ENCODE measurements at regions not wholly inside any gene's neighbourhood (a gene's known extent, or its start where the extent isn't known, plus 50 kb on each side); places are given as distances from the start of the nearest gene placed in this dataset.
"Not testable (repeated sequence)": the region's sequence is repeated elsewhere in the genome, so short reads cannot be mapped to it uniquely, and the experiment has no call there.

DNA sequence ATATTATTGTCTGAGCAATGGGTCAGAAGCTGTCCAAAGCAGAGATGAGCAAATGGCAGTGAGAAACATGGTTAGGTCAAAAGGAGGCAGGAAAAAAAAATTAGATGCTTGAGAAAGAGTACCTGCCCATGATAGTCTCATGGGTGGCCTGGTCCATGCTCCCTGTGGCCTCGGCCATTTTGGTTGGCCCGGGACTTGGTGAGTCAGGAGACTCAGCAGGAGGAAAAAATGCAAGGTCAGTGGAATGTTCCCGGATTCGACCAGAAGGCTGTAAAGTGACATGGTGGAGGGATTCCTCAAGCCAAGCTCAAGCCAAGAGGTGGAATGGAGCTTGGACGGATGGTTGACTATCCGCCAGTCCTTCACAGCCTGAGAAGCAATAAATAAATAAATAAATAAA lies 236.7 kb downstream of the ASMT start:
- H3K27me3 ChIP-seq = no peaks in the 10 kb centered on the region
- H3K4me1 ChIP-seq = no peaks in the 10 kb centered on the region
- TF ChIP-seq POLR2A (IDR thresholded peaks at IDR 0.05) = no peak
- TF ChIP-seq, protein P1, sequence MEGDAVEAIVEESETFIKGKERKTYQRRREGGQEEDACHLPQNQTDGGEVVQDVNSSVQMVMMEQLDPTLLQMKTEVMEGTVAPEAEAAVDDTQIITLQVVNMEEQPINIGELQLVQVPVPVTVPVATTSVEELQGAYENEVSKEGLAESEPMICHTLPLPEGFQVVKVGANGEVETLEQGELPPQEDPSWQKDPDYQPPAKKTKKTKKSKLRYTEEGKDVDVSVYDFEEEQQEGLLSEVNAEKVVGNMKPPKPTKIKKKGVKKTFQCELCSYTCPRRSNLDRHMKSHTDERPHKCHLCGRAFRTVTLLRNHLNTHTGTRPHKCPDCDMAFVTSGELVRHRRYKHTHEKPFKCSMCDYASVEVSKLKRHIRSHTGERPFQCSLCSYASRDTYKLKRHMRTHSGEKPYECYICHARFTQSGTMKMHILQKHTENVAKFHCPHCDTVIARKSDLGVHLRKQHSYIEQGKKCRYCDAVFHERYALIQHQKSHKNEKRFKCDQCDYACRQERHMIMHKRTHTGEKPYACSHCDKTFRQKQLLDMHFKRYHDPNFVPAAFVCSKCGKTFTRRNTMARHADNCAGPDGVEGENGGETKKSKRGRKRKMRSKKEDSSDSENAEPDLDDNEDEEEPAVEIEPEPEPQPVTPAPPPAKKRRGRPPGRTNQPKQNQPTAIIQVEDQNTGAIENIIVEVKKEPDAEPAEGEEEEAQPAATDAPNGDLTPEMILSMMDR (IDR thresholded peaks at IDR 0.05) = no peak
- no peak overlapping the region for H3K4me3 ChIP-seq
- H3K27ac ChIP-seq = no peak overlapping the region
- no peaks in the 10 kb centered on the region for H3K36me3 ChIP-seq
- H3K9me3 ChIP-seq = no peaks in the 10 kb centered on the region
- DNase-seq = no peak

DNA sequence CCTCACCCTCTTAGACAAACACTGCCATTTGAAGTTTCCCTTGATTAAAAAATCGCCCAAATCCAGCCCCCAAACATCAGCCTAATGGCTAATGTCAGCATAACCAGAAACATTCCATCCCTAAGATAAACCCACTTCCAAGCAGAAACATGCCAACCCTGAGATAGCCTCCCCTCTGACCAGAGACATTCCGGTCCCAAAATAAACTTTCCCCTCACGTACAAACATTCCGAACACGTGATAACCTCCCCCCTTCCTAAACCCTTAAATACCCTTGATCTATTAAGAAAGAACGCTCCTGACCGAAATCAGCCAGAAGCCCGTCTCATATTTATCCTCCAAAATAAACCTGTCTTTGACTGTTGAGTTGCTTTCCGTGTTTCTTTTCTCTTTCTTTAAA lies 237.2 kb downstream of the ASMT start:
- DNase-seq = no peak
- Histone ChIP-seq H3K27ac (no peak overlapping the region), H3K9me3 (no peaks in the 10 kb centered on the region), H3K27me3 (no peaks in the 10 kb centered on the region), H3K4me3 (no peak overlapping the region), H3K4me1 (no peaks in the 10 kb centered on the region), H3K36me3 (no peaks in the 10 kb centered on the region)
- TF ChIP-seq POLR2A (IDR thresholded peaks at IDR 0.05) = no peak

DNA sequence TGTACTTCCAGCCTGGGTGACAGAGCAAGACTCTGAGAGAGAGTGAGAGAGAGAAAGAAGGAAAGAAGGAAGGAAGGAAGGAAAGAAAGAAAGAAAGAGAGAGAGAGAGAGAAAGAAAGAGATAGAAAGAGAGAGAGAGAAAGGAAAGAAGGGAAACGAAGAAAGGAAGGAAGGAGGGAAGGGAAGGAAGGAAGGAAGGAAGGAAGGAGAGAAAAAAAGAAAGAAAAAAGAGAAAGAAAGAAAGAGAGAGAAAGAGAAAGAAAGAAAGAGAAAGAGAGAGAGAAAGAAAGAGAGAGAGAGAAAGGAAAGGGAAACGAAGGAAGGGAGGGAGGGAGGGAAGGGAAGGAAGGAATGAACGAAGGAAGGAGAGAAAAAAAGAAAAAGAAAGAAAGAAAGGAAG lies 238.6 kb downstream of the ASMT start:
- TF ChIP-seq POLR2A (IDR thresholded peaks at IDR 0.05) = no peak
- TF ChIP-seq, protein P1 (IDR thresholded peaks at IDR 0.05) = no peak
- no peaks in the 10 kb centered on the region for H3K27me3 ChIP-seq
- no peaks in the 10 kb centered on the region for H3K4me1 ChIP-seq
- no peak overlapping the region for H3K27ac ChIP-seq
- no peak for DNase-seq
- H3K36me3 ChIP-seq = no peaks in the 10 kb centered on the region
- no peaks in the 10 kb centered on the region for H3K9me3 ChIP-seq
- H3K4me3 ChIP-seq = no peak overlapping the region

DNA sequence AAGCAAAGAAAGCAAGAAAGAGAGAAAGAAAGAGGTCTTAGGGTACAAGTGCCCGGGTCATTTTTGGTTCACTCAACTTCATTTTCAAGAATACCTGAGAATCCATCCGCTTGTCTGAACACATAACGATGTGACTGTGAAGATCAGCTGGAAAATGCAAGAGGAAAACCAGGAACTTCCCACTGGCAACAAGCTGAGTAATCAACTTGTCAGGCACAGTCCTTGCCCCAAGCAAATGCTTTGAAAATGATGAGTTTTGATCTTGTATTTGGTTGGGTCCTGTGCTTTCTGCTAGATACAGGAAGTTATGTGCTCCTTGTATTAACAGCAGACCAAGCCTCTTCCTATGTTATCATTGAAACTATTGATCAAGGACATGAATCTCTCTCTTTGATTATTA lies 239.1 kb downstream of the ASMT start:
- no peak overlapping the region for H3K27ac ChIP-seq
- DNase-seq = no peak
- H3K4me1 ChIP-seq = no peaks in the 10 kb centered on the region
- no peaks in the 10 kb centered on the region for H3K27me3 ChIP-seq
- H3K9me3 ChIP-seq = no peaks in the 10 kb centered on the region
- H3K4me3 ChIP-seq = no peak overlapping the region
- no peaks in the 10 kb centered on the region for H3K36me3 ChIP-seq
- TF ChIP-seq, protein P1 (IDR thresholded peaks at IDR 0.05) = no peak
- no peak for TF ChIP-seq POLR2A (IDR thresholded peaks at IDR 0.05)

DNA sequence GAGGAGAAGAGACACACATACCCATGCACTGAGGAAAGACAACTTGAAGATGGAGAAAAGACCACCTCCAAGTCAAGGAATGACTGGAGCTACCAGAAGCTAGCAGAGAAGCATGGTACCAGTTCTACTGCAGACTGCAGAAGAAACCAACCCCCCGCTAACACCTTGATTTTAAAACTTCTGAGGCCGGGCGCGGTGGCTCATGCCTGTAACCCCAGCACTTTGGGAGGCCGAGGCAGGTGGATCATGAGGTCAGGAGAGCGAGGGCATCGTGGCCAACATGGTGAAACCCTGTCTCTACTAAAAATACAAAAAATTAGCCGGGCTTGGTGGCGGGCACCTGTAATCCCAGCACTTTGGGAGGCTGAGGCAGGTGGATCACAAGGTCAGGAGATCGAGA lies 240.0 kb downstream of the ASMT start:
- H3K36me3 ChIP-seq, DNase-seq, H3K9me3 ChIP-seq, H3K4me3 ChIP-seq, H3K4me1 ChIP-seq, H3K27ac ChIP-seq, H3K27me3 ChIP-seq: not testable (repeated sequence)

DNA sequence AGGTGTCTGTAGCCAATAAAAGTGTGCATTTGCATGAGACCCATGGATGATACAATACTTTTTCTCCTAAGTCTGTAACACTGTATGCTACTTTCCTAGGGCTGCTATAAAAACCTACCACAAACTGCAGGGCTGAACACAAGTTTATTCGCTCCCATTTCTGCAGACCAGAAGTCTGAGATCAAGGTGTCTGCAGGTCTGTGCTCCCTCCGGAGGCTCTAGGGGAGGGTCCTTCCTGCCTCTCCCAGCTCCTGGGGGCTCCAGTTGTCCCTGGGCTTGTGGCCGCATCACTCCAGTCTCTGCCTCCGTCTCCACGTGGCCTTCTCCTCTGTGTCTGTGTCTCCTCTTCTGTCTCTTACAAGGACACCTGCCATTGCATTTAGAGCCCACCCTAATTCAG lies 244.4 kb downstream of the ASMT start:
- not testable (repeated sequence) for H3K36me3 ChIP-seq, H3K4me3 ChIP-seq, H3K9me3 ChIP-seq, H3K4me1 ChIP-seq, H3K27ac ChIP-seq, DNase-seq, H3K27me3 ChIP-seq

DNA sequence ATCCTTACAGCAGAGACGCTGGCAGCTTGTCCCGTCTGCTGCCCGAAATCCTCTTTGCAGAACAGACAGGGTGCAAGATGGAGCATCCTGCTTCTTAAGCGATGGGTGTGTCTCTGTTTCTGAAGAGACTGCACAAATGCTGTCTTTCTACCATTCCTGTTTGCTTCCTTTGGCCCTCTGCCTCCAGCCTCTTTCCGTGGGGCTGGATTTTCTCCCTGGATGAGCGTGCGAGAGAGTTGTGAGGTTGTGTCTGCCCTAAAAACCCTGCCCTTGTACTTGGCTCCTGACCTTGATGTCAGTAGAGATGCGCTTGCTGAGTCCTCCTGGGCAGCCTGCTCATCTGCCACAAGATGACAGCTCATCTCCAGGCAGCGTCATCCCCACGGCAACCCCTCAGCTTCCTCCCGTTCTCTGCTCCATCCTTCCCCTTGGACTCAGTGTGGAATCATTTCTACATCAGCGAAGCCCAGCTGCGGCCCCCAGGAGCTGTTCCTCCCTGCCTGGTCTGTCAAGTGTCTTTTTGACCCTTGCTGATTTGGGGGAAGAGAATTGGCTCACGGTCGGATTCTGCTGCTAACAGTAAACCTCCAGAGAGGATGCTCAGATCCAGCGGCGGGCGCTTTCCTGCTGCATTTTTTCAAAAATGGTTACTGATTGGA lies 246.2 kb downstream of the ASMT start:
- Histone ChIP-seq H3K4me1 (no peaks in the 10 kb centered on the region), H3K4me3 (no peak overlapping the region), H3K27me3 (no peaks in the 10 kb centered on the region), H3K36me3 (no peaks in the 10 kb centered on the region), H3K9me3 (peaks cover 0 to 2% (median 0%) of the 10 kb centered on the region in 4 donors), H3K27ac (no peak overlapping the region)
- no peak for TF ChIP-seq POLR2A (IDR thresholded peaks at IDR 0.05)
- TF ChIP-seq, protein P1 (IDR thresholded peaks at IDR 0.05) = no peak
- no peak for DNase-seq

DNA sequence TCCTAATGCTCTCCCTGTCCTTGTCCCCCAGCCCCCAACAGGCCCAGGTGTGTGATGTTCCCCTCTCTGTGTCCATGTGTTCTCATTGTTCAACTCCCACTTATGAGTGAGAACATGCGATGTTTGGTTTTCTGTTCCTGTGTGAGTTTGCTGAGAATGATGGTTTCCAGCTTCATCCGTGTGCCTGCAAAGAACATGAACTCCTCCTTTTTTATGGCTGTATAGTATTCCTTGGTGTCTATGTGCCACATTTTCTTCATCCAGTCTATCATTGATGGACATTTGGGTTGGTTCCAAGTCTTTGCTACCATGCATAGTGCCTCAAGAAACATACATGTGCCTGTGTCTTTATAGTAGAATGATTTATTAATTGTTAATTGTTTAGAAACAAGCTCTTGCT lies 249.1 kb downstream of the ASMT start:
- H3K4me3 ChIP-seq, H3K27me3 ChIP-seq, DNase-seq, H3K36me3 ChIP-seq, H3K27ac ChIP-seq, H3K4me1 ChIP-seq, H3K9me3 ChIP-seq: not testable (repeated sequence)

Data from Peyer's patch (tissue), 4 donors.